ENCODE measurements at regions not wholly inside any gene's neighbourhood (a gene's known extent, or its start where the extent isn't known, plus 50 kb on each side); places are given as distances from the start of the nearest gene placed in this dataset.

DNA sequence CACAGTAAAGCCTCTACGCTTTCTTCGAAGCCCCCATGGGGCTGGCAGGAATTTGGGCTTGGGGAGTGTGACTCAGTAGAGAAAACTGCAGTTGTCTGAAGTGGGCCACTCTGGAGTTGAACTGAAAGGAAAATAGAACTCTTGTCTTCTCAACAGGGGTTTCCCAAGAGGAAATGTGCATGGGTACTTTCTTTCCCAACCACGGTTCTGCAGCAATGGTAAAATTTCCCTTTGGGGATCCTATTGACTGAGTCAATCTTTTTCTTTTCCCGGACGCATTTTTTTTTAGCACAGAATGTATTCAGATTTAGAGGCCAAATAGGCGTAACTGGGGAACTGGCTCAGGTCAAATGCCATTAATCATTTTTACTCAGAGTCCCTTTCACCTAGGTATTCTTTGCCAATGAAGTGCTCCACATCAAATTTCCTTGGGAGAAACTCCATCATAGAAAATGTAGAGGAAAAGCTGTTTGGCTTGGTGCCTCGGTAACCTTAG lies 269.3 kb downstream of the STIM2 start:
- TF ChIP-seq, protein P1, sequence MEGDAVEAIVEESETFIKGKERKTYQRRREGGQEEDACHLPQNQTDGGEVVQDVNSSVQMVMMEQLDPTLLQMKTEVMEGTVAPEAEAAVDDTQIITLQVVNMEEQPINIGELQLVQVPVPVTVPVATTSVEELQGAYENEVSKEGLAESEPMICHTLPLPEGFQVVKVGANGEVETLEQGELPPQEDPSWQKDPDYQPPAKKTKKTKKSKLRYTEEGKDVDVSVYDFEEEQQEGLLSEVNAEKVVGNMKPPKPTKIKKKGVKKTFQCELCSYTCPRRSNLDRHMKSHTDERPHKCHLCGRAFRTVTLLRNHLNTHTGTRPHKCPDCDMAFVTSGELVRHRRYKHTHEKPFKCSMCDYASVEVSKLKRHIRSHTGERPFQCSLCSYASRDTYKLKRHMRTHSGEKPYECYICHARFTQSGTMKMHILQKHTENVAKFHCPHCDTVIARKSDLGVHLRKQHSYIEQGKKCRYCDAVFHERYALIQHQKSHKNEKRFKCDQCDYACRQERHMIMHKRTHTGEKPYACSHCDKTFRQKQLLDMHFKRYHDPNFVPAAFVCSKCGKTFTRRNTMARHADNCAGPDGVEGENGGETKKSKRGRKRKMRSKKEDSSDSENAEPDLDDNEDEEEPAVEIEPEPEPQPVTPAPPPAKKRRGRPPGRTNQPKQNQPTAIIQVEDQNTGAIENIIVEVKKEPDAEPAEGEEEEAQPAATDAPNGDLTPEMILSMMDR (IDR thresholded peaks at IDR 0.05), result no peak
- TF ChIP-seq BHLHE40 (IDR thresholded peaks at IDR 0.05; ENCODE audit: low read depth, low read length) (no peak), SMC3 (IDR thresholded peaks at IDR 0.05) (no peak)
